ENCODE measurements at regions not wholly inside any gene's neighbourhood (a gene's known extent, or its start where the extent isn't known, plus 50 kb on each side); places are given as distances from the start of the nearest gene placed in this dataset.
"Not testable (repeated sequence)": the region's sequence is repeated elsewhere in the genome, so short reads cannot be mapped to it uniquely, and the experiment has no call there.

- Histone ChIP-seq H3K9ac (ENCODE audit: low read length in 3 of 3) (no peak overlapping the region), H3K4me3 (ENCODE audit: low read length in 3 of 3) (no peak overlapping the region), H3K36me3 (ENCODE audit: control insufficient read depth in 2 of 3, insufficient read depth in 3 of 3, low read length in 3 of 3) (no peaks in the 10 kb centered on the region), H3K9me3 (ENCODE audit: control insufficient read depth in 2 of 3, insufficient read depth in 1 of 3, low read length in 3 of 3) (no peaks in the 10 kb centered on the region), H3K27ac (ENCODE audit: low read depth in 2 of 2, low read length in 2 of 2) (no peak overlapping the region), H3K27me3 (ENCODE audit: control insufficient read depth, insufficient read depth, low read length) (no peaks in the 10 kb centered on the region), H3K4me1 (ENCODE audit: control insufficient read depth in 2 of 3, insufficient read depth in 2 of 3, low read depth in 1 of 3, low read length in 3 of 3) (no peaks in the 10 kb centered on the region)
- no peak for FAIRE-seq
- intact Hi-C loops (cut with DNase I), result no loop called here
- no peak for TF ChIP-seq CTCF (IDR thresholded peaks at IDR 0.05; ENCODE audit: borderline replicate concordance, extremely low read depth, insufficient read depth)
- peak in 1 of 5 donors; percentile 17 for DNase-seq
Observed at GRCh38 chr6:93644611-93645010, 225.3 kb upstream of the EPHA7 start.

GRCh38 chr6:93639126-93639525 is 219.8 kb upstream of the EPHA7 start:
- intact Hi-C loops (cut with DNase I), result no loop called here
- H3K9ac ChIP-seq (ENCODE audit: low read length in 3 of 3), result no peak overlapping the region
- TF ChIP-seq CTCF (IDR thresholded peaks at IDR 0.05; ENCODE audit: borderline replicate concordance, extremely low read depth, insufficient read depth), result no peak
- H3K36me3 ChIP-seq (ENCODE audit: control insufficient read depth in 2 of 3, insufficient read depth in 3 of 3, low read length in 3 of 3), result no peaks in the 10 kb centered on the region
- no peak overlapping the region for H3K4me3 ChIP-seq (ENCODE audit: low read length in 3 of 3)
- H3K27me3 ChIP-seq (ENCODE audit: control insufficient read depth, insufficient read depth, low read length), result no peaks in the 10 kb centered on the region
- H3K4me1 ChIP-seq (ENCODE audit: control insufficient read depth in 2 of 3, insufficient read depth in 2 of 3, low read depth in 1 of 3, low read length in 3 of 3), result peaks cover 0 to 8% (median 0%) of the 10 kb centered on the region in 3 donors
- FAIRE-seq, result no peak
- DNase-seq, result no peak
- no peak overlapping the region for H3K27ac ChIP-seq (ENCODE audit: low read depth in 2 of 2, low read length in 2 of 2)
- no peaks in the 10 kb centered on the region for H3K9me3 ChIP-seq (ENCODE audit: control insufficient read depth in 2 of 3, insufficient read depth in 1 of 3, low read length in 3 of 3)

GRCh38 chr6:93636987-93637664 is 217.8 kb upstream of the EPHA7 start:
- FAIRE-seq; H3K9ac ChIP-seq (ENCODE audit: low read length in 3 of 3); H3K9me3 ChIP-seq (ENCODE audit: control insufficient read depth in 2 of 3, insufficient read depth in 1 of 3, low read length in 3 of 3); intact Hi-C loops (cut with DNase I); H3K4me3 ChIP-seq (ENCODE audit: low read length in 3 of 3); H3K4me1 ChIP-seq (ENCODE audit: control insufficient read depth in 2 of 3, insufficient read depth in 2 of 3, low read depth in 1 of 3, low read length in 3 of 3); H3K27ac ChIP-seq (ENCODE audit: low read depth in 2 of 2, low read length in 2 of 2); H3K36me3 ChIP-seq (ENCODE audit: control insufficient read depth in 2 of 3, insufficient read depth in 3 of 3, low read length in 3 of 3); H3K27me3 ChIP-seq (ENCODE audit: control insufficient read depth, insufficient read depth, low read length): not testable (repeated sequence)
- peak in 1 of 5 donors; percentile 63 for DNase-seq

DNA sequence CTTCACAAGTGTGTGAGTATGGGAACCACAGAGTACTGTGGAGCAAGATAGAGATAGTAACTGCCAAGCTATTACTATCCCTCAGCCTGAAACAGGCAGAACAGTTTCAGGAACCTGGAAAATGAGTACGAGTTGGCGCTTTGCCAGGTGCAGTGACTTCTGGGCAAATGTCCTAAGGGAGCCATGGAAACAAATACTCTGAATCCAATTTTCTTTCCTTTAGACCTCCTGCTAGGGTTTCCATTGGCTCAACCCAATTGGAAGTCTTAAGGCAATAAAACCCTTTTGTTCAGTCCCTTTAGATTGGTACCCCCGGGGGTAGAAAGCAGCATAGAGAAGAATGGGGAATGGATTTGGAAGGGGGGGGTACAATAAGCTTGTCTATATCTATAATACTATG is 205.0 kb upstream of the EPHA7 start:
- H3K9me3 ChIP-seq (ENCODE audit: control insufficient read depth in 2 of 3, insufficient read depth in 1 of 3, low read length in 3 of 3), result no peaks in the 10 kb centered on the region
- DNase-seq (peak in 1 of 5 donors; percentile 31), FAIRE-seq (no peak)
- TF ChIP-seq CTCF (IDR thresholded peaks at IDR 0.05; ENCODE audit: borderline replicate concordance, extremely low read depth, insufficient read depth), result no peak
- H3K27ac ChIP-seq (ENCODE audit: low read depth in 2 of 2, low read length in 2 of 2), result no peak overlapping the region
- no peaks in the 10 kb centered on the region for H3K4me1 ChIP-seq (ENCODE audit: control insufficient read depth in 2 of 3, insufficient read depth in 2 of 3, low read depth in 1 of 3, low read length in 3 of 3)
- no peak overlapping the region for H3K9ac ChIP-seq (ENCODE audit: low read length in 3 of 3)
- intact Hi-C loops (cut with DNase I), result no loop called here
- no peak overlapping the region for H3K4me3 ChIP-seq (ENCODE audit: low read length in 3 of 3)
- no peaks in the 10 kb centered on the region for H3K27me3 ChIP-seq (ENCODE audit: control insufficient read depth, insufficient read depth, low read length)
- H3K36me3 ChIP-seq (ENCODE audit: control insufficient read depth in 2 of 3, insufficient read depth in 3 of 3, low read length in 3 of 3), result no peaks in the 10 kb centered on the region

Measured in kidney (tissue), 13 donors.